Thyroid gland (tissue), 4 donors: ENCODE measurements at regions not wholly inside any gene's neighbourhood (a gene's known extent, or its start where the extent isn't known, plus 50 kb on each side); places are given as distances from the start of the nearest gene placed in this dataset.
A peak's percentile ranks its signal among the peaks of the same experiment; 100 is the strongest.
"Not testable (repeated sequence)": the region's sequence is repeated elsewhere in the genome, so short reads cannot be mapped to it uniquely, and the experiment has no call there.

Experiments used
- DNase-seq, 2 donors: peaks; one replicate each; pipeline ENCODE4 v3.0.0-alpha.2; 2019
- H3K27ac ChIP-seq, 3 donors: fragments of 200-600 bp; sonication (generic); 1 replicate in 2 of 3; 2 replicates in 1 of 3; pipeline ENCODE4 v1.5.1; 2016 to 2019; ENCODE audit warnings: mild to moderate bottlenecking in 1 of 3, moderate library complexity in 1 of 3
- H3K27me3 ChIP-seq: fragments of 200-600 bp; sonication (generic); one replicate; pipeline ENCODE4 v1.5.1; 2019
- H3K36me3 ChIP-seq, 2 donors: fragments of 200-600 bp; sonication (generic); one replicate each; pipeline ENCODE4 v1.5.1; 2016 to 2019
- H3K4me1 ChIP-seq, 2 donors: fragments of 200-600 bp; sonication (generic); one replicate each; pipeline ENCODE4 v1.5.1; 2017 to 2019
- H3K4me3 ChIP-seq, 3 donors: fragments of 200-600 bp; sonication (generic); replicated peaks in 1 of 3; 1 replicate in 2 of 3; 2 replicates in 1 of 3; pipeline ENCODE4 v1.5.1; 2016; ENCODE audit warnings: mild to moderate bottlenecking in 1 of 3
- H3K9me3 ChIP-seq: fragments of 200-600 bp; sonication (generic); one replicate; pipeline ENCODE4 v1.5.1; 2017
- CTCF ChIP-seq, 6 experiments: fragments of 200-600 bp in 3 of 6; fragments of 450-650 bp in 3 of 6; sonication (generic) in 3 of 6; IDR thresholded peaks; one replicate each; pipeline ENCODE4 v1.5.1; 2016 to 2019; ENCODE audit warnings: antibody characterized with exemption in 6 of 6, mild to moderate bottlenecking in 2 of 6, inconsistent platforms in 1 of 6, moderate library complexity in 1 of 6
- POLR2A ChIP-seq, 2 donors: fragments of 450-650 bp; IDR thresholded peaks; one replicate each; pipeline ENCODE4 v1.6.1; 2017; ENCODE audit warnings: antibody characterized with exemption in 2 of 2, mild to moderate bottlenecking in 2 of 2, moderate library complexity in 1 of 2
- WGBS, 2 donors: methylation state at CpG; one replicate each; pipeline ENCODE4 v1.1.5; 2017; 5-methylcytosine and 5-hydroxymethylcytosine counted together
- intact Hi-C: fragments of 100-400 bp; cut with DNase I; formaldehyde crosslinking; loops from one replicate; pipeline ENCODE4 v1.15.1; 2023

- H3K27ac ChIP-seq: no peak overlapping the region
- no peaks in the 10 kb centered on the region for H3K27me3 ChIP-seq
- no peak for TF ChIP-seq CTCF (IDR thresholded peaks at IDR 0.05)
- no peak for TF ChIP-seq POLR2A (IDR thresholded peaks at IDR 0.05)
- no peaks in the 10 kb centered on the region for H3K9me3 ChIP-seq
- H3K36me3 ChIP-seq: no peaks in the 10 kb centered on the region
- no peak for DNase-seq
- H3K4me1 ChIP-seq: no peaks in the 10 kb centered on the region
- no peak overlapping the region for H3K4me3 ChIP-seq
- 75 to 82% methylated on average over 7 of the region's 7 CpGs for WGBS, 2 donors
- intact Hi-C loops: no loop called here
Measured at GRCh38 chr3:186444974-186445373, 82.9 kb upstream of the DGKG start.

GRCh38 chr3:186444288-186444687, 82.3 kb upstream of the DGKG start:
- Histone ChIP-seq H3K27me3 (no peaks in the 10 kb centered on the region), H3K4me3 (no peak overlapping the region), H3K36me3 (no peaks in the 10 kb centered on the region), H3K9me3 (no peaks in the 10 kb centered on the region), H3K4me1 (no peaks in the 10 kb centered on the region), H3K27ac (no peak overlapping the region)
- TF ChIP-seq CTCF (IDR thresholded peaks at IDR 0.05) (no peak), POLR2A (IDR thresholded peaks at IDR 0.05) (no peak)
- intact Hi-C loops: no loop called here
- no peak for DNase-seq

- H3K9me3 ChIP-seq, H3K27me3 ChIP-seq, H3K4me1 ChIP-seq, DNase-seq, H3K27ac ChIP-seq, H3K36me3 ChIP-seq, intact Hi-C loops, H3K4me3 ChIP-seq: not testable (repeated sequence)
- 88 to 90% methylated on average over 9 of the region's 9 CpGs for WGBS, 2 donors
Measured at GRCh38 chr3:186442979-186443378, 80.9 kb upstream of the DGKG start.

- WGBS, 2 donors: 88 to 94% methylated on average over 2 of the region's 2 CpGs
- H3K27me3 ChIP-seq: no peaks in the 10 kb centered on the region
- TF ChIP-seq POLR2A (IDR thresholded peaks at IDR 0.05) (no peak), CTCF (IDR thresholded peaks at IDR 0.05) (no peak)
- H3K4me3 ChIP-seq: no peak overlapping the region
- intact Hi-C loops: no loop called here
- H3K9me3 ChIP-seq: no peaks in the 10 kb centered on the region
- no peaks in the 10 kb centered on the region for H3K36me3 ChIP-seq
- no peak overlapping the region for H3K27ac ChIP-seq
- no peak for DNase-seq
- no peaks in the 10 kb centered on the region for H3K4me1 ChIP-seq
Measured at GRCh38 chr3:186442162-186442561, 80.1 kb upstream of the DGKG start.

- intact Hi-C loops: no loop called here
- no peaks in the 10 kb centered on the region for H3K4me1 ChIP-seq
- H3K27ac ChIP-seq: no peak overlapping the region
- no peak for TF ChIP-seq POLR2A (IDR thresholded peaks at IDR 0.05)
- TF ChIP-seq CTCF (IDR thresholded peaks at IDR 0.05): no peak
- no peak for DNase-seq
- H3K9me3 ChIP-seq: no peaks in the 10 kb centered on the region
- H3K36me3 ChIP-seq: no peaks in the 10 kb centered on the region
- no peak overlapping the region for H3K4me3 ChIP-seq
- 77 to 92% methylated on average over 3 of the region's 3 CpGs for WGBS, 2 donors
- no peaks in the 10 kb centered on the region for H3K27me3 ChIP-seq
Measured at GRCh38 chr3:186440891-186441290, 78.9 kb upstream of the DGKG start.

- Histone ChIP-seq H3K27me3 (no peaks in the 10 kb centered on the region), H3K27ac (no peak overlapping the region), H3K9me3 (no peaks in the 10 kb centered on the region), H3K36me3 (no peaks in the 10 kb centered on the region), H3K4me3 (no peak overlapping the region), H3K4me1 (peaks cover 0 to 7% of the 10 kb centered on the region in 2 donors)
- 78 to 81% methylated on average over 6 of the region's 6 CpGs for WGBS, 2 donors
- TF ChIP-seq POLR2A (IDR thresholded peaks at IDR 0.05): no peak
- no peak for TF ChIP-seq CTCF (IDR thresholded peaks at IDR 0.05)
- intact Hi-C loops: no loop called here
- no peak for DNase-seq
Measured at GRCh38 chr3:186439725-186440124, 77.7 kb upstream of the DGKG start.

GRCh38 chr3:186435332-186435731, 73.3 kb upstream of the DGKG start:
- H3K27me3 ChIP-seq, H3K4me3 ChIP-seq, DNase-seq, H3K9me3 ChIP-seq, intact Hi-C loops, H3K36me3 ChIP-seq: not testable (repeated sequence)
- 95 to 97% methylated on average over 5 to 17 of the region's 30 CpGs for WGBS, 2 donors
- Histone ChIP-seq H3K4me1 (peaks cover 17 to 25% of the 10 kb centered on the region in 2 donors), H3K27ac (peak overlapping the region in 2 of 3 donors; percentile 19 to 48)
